Kidney (tissue), 13 donors: ENCODE measurements at regions not wholly inside any gene's neighbourhood (a gene's known extent, or its start where the extent isn't known, plus 50 kb on each side); places are given as distances from the start of the nearest gene placed in this dataset.

Experiments
- DNase-seq, 5 donors: peaks; one replicate each; pipeline ENCODE4 v3.0.0-alpha.2; 2013 to 2020
- FAIRE-seq: peaks from 2 replicates; lab custom pipeline; 2012; peaks lifted over from hg19 to GRCh38; lab: Jason Lieb, UNC
- H3K27ac ChIP-seq, 2 donors: one replicate each; pipeline ENCODE4 v1.7.0; 2013; ENCODE audit warnings: low read depth in 2 of 2, low read length in 2 of 2, inconsistent platforms in 1 of 2
- H3K27me3 ChIP-seq: one replicate; pipeline ENCODE4 v1.7.1; 2013; ENCODE audit warnings: low read length, inconsistent platforms; ENCODE audit not compliant: control insufficient read depth, insufficient read depth
- H3K36me3 ChIP-seq, 3 donors: one replicate each; pipeline versions ENCODE4 v1.7.0 to v1.7.1; 2013; ENCODE audit warnings: low read length in 3 of 3, control low read depth in 1 of 3, inconsistent platforms in 1 of 3; ENCODE audit not compliant: insufficient read depth in 3 of 3, control insufficient read depth in 2 of 3
- H3K4me1 ChIP-seq, 3 donors: one replicate each; pipeline versions ENCODE4 v1.7.0 to v1.7.1; 2013; ENCODE audit warnings: low read length in 3 of 3, inconsistent platforms in 1 of 3, low read depth in 1 of 3; ENCODE audit not compliant: control insufficient read depth in 2 of 3, insufficient read depth in 2 of 3
- H3K4me3 ChIP-seq, 3 donors: one replicate each; pipeline versions ENCODE4 v1.7.0 to v1.8.1; 2013; ENCODE audit warnings: low read length in 3 of 3, control low read depth in 1 of 3, inconsistent platforms in 1 of 3
- H3K9ac ChIP-seq, 3 donors: one replicate each; pipeline versions ENCODE4 v1.7.0 to v1.7.1; 2013; ENCODE audit warnings: low read length in 3 of 3, control low read depth in 1 of 3, inconsistent platforms in 1 of 3
- H3K9me3 ChIP-seq, 3 donors: one replicate each; pipeline versions ENCODE4 v1.7.0 to v1.7.1; 2013; ENCODE audit warnings: low read length in 3 of 3, control low read depth in 1 of 3, inconsistent platforms in 1 of 3; ENCODE audit not compliant: control insufficient read depth in 2 of 3, insufficient read depth in 1 of 3
- CTCF ChIP-seq: IDR thresholded peaks from 3 replicates; pipeline ENCODE4 v1.5.1; 2012; ENCODE audit warnings: mild to moderate bottlenecking, moderate library complexity, borderline replicate concordance; ENCODE audit not compliant: insufficient read depth; ENCODE audit errors: extremely low read depth
- intact Hi-C: fragments of 100-400 bp; cut with DNase I; formaldehyde crosslinking; loops from one replicate; pipeline ENCODE4 v1.11.1; 2022
- donor health status: control.
- donor health status: control.
- donor health status: control.
- donor health status: control.
- donor health status: control.
- donor health status: DM: yes; HTN: yes; CAD: no.
- donor health status: Normal renal cell carcinoma (clear cell type).

GRCh38 chr4:154003378-154003777 lies 214.5 kb upstream of the SFRP2 start:
- Histone ChIP-seq H3K36me3 (no peaks in the 10 kb centered on the region), H3K27me3 (no peaks in the 10 kb centered on the region), H3K4me3 (no peak overlapping the region), H3K4me1 (no peaks in the 10 kb centered on the region), H3K9ac (no peak overlapping the region), H3K27ac (no peak overlapping the region), H3K9me3 (no peaks in the 10 kb centered on the region)
- intact Hi-C loops, result no loop called here
- no peak for TF ChIP-seq CTCF
- no peak for DNase-seq
- no peak for FAIRE-seq

- FAIRE-seq (no peak), DNase-seq (no peak)
- H3K27ac ChIP-seq, result no peak overlapping the region
- H3K4me1 ChIP-seq, result no peaks in the 10 kb centered on the region
- intact Hi-C loops, result no loop called here
- no peaks in the 10 kb centered on the region for H3K27me3 ChIP-seq
- no peaks in the 10 kb centered on the region for H3K9me3 ChIP-seq
- no peak overlapping the region for H3K9ac ChIP-seq
- no peak for TF ChIP-seq CTCF
- no peak overlapping the region for H3K4me3 ChIP-seq
- no peaks in the 10 kb centered on the region for H3K36me3 ChIP-seq
These were observed 212.3 kb upstream of the SFRP2 start for GRCh38 chr4:154001193-154001592.

- TF ChIP-seq CTCF, result no peak
- Histone ChIP-seq H3K9me3 (no peaks in the 10 kb centered on the region), H3K27me3 (no peaks in the 10 kb centered on the region), H3K9ac (no peak overlapping the region), H3K27ac (no peak overlapping the region), H3K36me3 (no peaks in the 10 kb centered on the region), H3K4me3 (no peak overlapping the region), H3K4me1 (no peaks in the 10 kb centered on the region)
- intact Hi-C loops, result no loop called here
- FAIRE-seq (no peak), DNase-seq (no peak)
These were observed 208.6 kb upstream of the SFRP2 start for GRCh38 chr4:153997516-153997915.

GRCh38 chr4:153989505-153989904 lies 200.6 kb upstream of the SFRP2 start:
- TF ChIP-seq CTCF, result no peak
- Histone ChIP-seq H3K4me1 (no peaks in the 10 kb centered on the region), H3K4me3 (no peak overlapping the region), H3K27me3 (no peaks in the 10 kb centered on the region), H3K9me3 (no peaks in the 10 kb centered on the region), H3K27ac (no peak overlapping the region), H3K9ac (no peak overlapping the region), H3K36me3 (no peaks in the 10 kb centered on the region)
- DNase-seq (no peak), FAIRE-seq (no peak)
- intact Hi-C loops, result no loop called here
